ENCODE measurements at regions not wholly inside any gene's neighbourhood (a gene's known extent, or its start where the extent isn't known, plus 50 kb on each side); places are given as distances from the start of the nearest gene placed in this dataset.

GRCh38 chr3:87126321-87126720, 100.8 kb upstream of the CHMP2B start:
- Histone ChIP-seq H3K36me3 (no peaks in the 10 kb centered on the region), H3K27me3 (no peaks in the 10 kb centered on the region), H3K27ac (no peak overlapping the region), H3K4me1 (no peaks in the 10 kb centered on the region), H3K9ac (ENCODE audit: low read depth in 2 of 2, low read length in 2 of 2) (no peak overlapping the region), H3K9me3 (no peaks in the 10 kb centered on the region), H3K4me3 (no peak overlapping the region)
- TF ChIP-seq CTCF (IDR thresholded peaks at IDR 0.05), result no peak
- intact Hi-C loops (cut with DNase I), result no loop called here
- no peak for DNase-seq

- H3K27me3 ChIP-seq, result no peaks in the 10 kb centered on the region
- intact Hi-C loops (cut with DNase I), result no loop called here
- H3K36me3 ChIP-seq, result no peaks in the 10 kb centered on the region
- TF ChIP-seq CTCF (IDR thresholded peaks at IDR 0.05), result no peak
- no peak overlapping the region for H3K27ac ChIP-seq
- no peak overlapping the region for H3K9ac ChIP-seq (ENCODE audit: low read depth in 2 of 2, low read length in 2 of 2)
- no peaks in the 10 kb centered on the region for H3K9me3 ChIP-seq
- no peaks in the 10 kb centered on the region for H3K4me1 ChIP-seq
- no peak for DNase-seq
- no peak overlapping the region for H3K4me3 ChIP-seq
These were observed 102.0 kb upstream of the CHMP2B start for GRCh38 chr3:87125116-87125515.

GRCh38 chr3:87122766-87123165, 104.3 kb upstream of the CHMP2B start:
- intact Hi-C loops (cut with DNase I), result no loop called here
- Histone ChIP-seq H3K9ac (ENCODE audit: low read depth in 2 of 2, low read length in 2 of 2) (no peak overlapping the region), H3K9me3 (no peaks in the 10 kb centered on the region), H3K4me3 (no peak overlapping the region), H3K36me3 (no peaks in the 10 kb centered on the region), H3K27ac (no peak overlapping the region), H3K27me3 (no peaks in the 10 kb centered on the region), H3K4me1 (no peaks in the 10 kb centered on the region)
- DNase-seq, result no peak
- no peak for TF ChIP-seq CTCF (IDR thresholded peaks at IDR 0.05)

GRCh38 chr3:87121856-87122255, 105.3 kb upstream of the CHMP2B start:
- no peaks in the 10 kb centered on the region for H3K4me1 ChIP-seq
- no peaks in the 10 kb centered on the region for H3K9me3 ChIP-seq
- H3K27ac ChIP-seq, result no peak overlapping the region
- no peak overlapping the region for H3K9ac ChIP-seq (ENCODE audit: low read depth in 2 of 2, low read length in 2 of 2)
- no peak for TF ChIP-seq CTCF (IDR thresholded peaks at IDR 0.05)
- no peak overlapping the region for H3K4me3 ChIP-seq
- no peaks in the 10 kb centered on the region for H3K36me3 ChIP-seq
- no peak for DNase-seq
- H3K27me3 ChIP-seq, result no peaks in the 10 kb centered on the region
- intact Hi-C loops (cut with DNase I), result no loop called here

- no peak for DNase-seq
- no peaks in the 10 kb centered on the region for H3K9me3 ChIP-seq
- H3K4me3 ChIP-seq, result no peak overlapping the region
- no peaks in the 10 kb centered on the region for H3K4me1 ChIP-seq
- no peak overlapping the region for H3K9ac ChIP-seq (ENCODE audit: low read depth in 2 of 2, low read length in 2 of 2)
- TF ChIP-seq CTCF (IDR thresholded peaks at IDR 0.05), result no peak
- H3K36me3 ChIP-seq, result no peaks in the 10 kb centered on the region
- intact Hi-C loops (cut with DNase I), result no loop called here
- no peak overlapping the region for H3K27ac ChIP-seq
- H3K27me3 ChIP-seq, result no peaks in the 10 kb centered on the region
These were observed 106.2 kb upstream of the CHMP2B start for GRCh38 chr3:87120881-87121280.

GRCh38 chr3:87120236-87120635, 106.9 kb upstream of the CHMP2B start:
- Histone ChIP-seq H3K4me3 (no peak overlapping the region), H3K27ac (no peak overlapping the region), H3K9ac (ENCODE audit: low read depth in 2 of 2, low read length in 2 of 2) (no peak overlapping the region), H3K9me3 (no peaks in the 10 kb centered on the region), H3K36me3 (no peaks in the 10 kb centered on the region), H3K27me3 (no peaks in the 10 kb centered on the region), H3K4me1 (no peaks in the 10 kb centered on the region)
- DNase-seq, result no peak
- intact Hi-C loops (cut with DNase I), result no loop called here
- TF ChIP-seq CTCF (IDR thresholded peaks at IDR 0.05), result no peak

Data from colonic mucosa (tissue), 4 donors.